RKO (cell line): ENCODE measurements at regions not wholly inside any gene's neighbourhood (a gene's known extent, or its start where the extent isn't known, plus 50 kb on each side); places are given as distances from the start of the nearest gene placed in this dataset.

Source experiments
- DNase-seq: peaks from one replicate; pipeline ENCODE4 v3.0.0-alpha.2; 2016; ENCODE audit warnings: low spot score

- DNase-seq = no peak
Observed at GRCh38 chr11:122172352-122173073, 56.5 kb upstream of the BLID start.

GRCh38 chr11:122170815-122171475 lies 54.9 kb upstream of the BLID start:
- peak; percentile 71 for DNase-seq

- no peak for DNase-seq
Observed at GRCh38 chr11:122168218-122168617, 52.2 kb upstream of the BLID start.

- DNase-seq = peak; percentile 86
Observed at GRCh38 chr11:122167100-122167499, 51.1 kb upstream of the BLID start.

- DNase-seq = no peak
Observed at GRCh38 chr11:122165607-122166371, 49.8 kb upstream of the BLID start.
